ENCODE measurements at regions not wholly inside any gene's neighbourhood (a gene's known extent, or its start where the extent isn't known, plus 50 kb on each side); places are given as distances from the start of the nearest gene placed in this dataset.

GRCh38 chr3:31431321-31431720 lies 101.4 kb upstream of the STT3B start:
- DNase-seq, result no peak
- no peaks in the 10 kb centered on the region for H3K4me1 Mint-ChIP-seq (ENCODE audit: low read depth)
- ChIA-PET POLR2A (no interaction called here), CTCF (interaction anchor here (1.0 kb wide), 1 partner anchor 9 kb away, joined by 3 read pairs; no protein-coding TSS in a partner anchor)
- TF ChIP-seq CTCF (IDR thresholded peaks at IDR 0.05), result no peak
- H3K4me3 Mint-ChIP-seq, result no peak overlapping the region
- H3K27me3 Mint-ChIP-seq, result no peaks in the 10 kb centered on the region
- peaks cover 9% of the 10 kb centered on the region for H3K9me3 Mint-ChIP-seq
- intact Hi-C loops (cut with micrococcal nuclease), result no loop called here
- no peak overlapping the region for H3K27ac Mint-ChIP-seq
- H3K36me3 Mint-ChIP-seq (ENCODE audit: low read depth), result no peaks in the 10 kb centered on the region
- ATAC-seq, result no peak

GRCh38 chr3:31432897-31433678 lies 99.6 kb upstream of the STT3B start:
- DNase-seq, result no peak
- no peak for TF ChIP-seq CTCF (IDR thresholded peaks at IDR 0.05)
- Mint-ChIP-seq H3K36me3 (ENCODE audit: low read depth) (peaks cover 2% of the 10 kb centered on the region), H3K4me3 (no peak overlapping the region), H3K27ac (no peak overlapping the region), H3K9me3 (peaks cover 17% of the 10 kb centered on the region), H3K4me1 (ENCODE audit: low read depth) (no peaks in the 10 kb centered on the region), H3K27me3 (no peaks in the 10 kb centered on the region)
- POLR2A ChIA-PET, result no interaction called here
- no peak for ATAC-seq
- CTCF ChIA-PET, result no interaction called here
- intact Hi-C loops (cut with micrococcal nuclease), result no loop called here

- Mint-ChIP-seq H3K27ac (no peak overlapping the region), H3K27me3 (no peaks in the 10 kb centered on the region), H3K9me3 (peaks cover 16% of the 10 kb centered on the region), H3K36me3 (ENCODE audit: low read depth) (peaks cover 2% of the 10 kb centered on the region), H3K4me1 (ENCODE audit: low read depth) (no peaks in the 10 kb centered on the region), H3K4me3 (no peak overlapping the region)
- no peak for ATAC-seq
- POLR2A ChIA-PET, result no interaction called here
- intact Hi-C loops (cut with micrococcal nuclease), result no loop called here
- no peak for TF ChIP-seq CTCF (IDR thresholded peaks at IDR 0.05)
- no peak for DNase-seq
- CTCF ChIA-PET, result no interaction called here
Observed at GRCh38 chr3:31433679-31433992, 99.1 kb upstream of the STT3B start.

- Mint-ChIP-seq H3K36me3 (ENCODE audit: low read depth) (peaks cover 2% of the 10 kb centered on the region), H3K9me3 (peaks cover 16% of the 10 kb centered on the region), H3K27me3 (no peaks in the 10 kb centered on the region), H3K27ac (no peak overlapping the region), H3K4me1 (ENCODE audit: low read depth) (no peaks in the 10 kb centered on the region), H3K4me3 (no peak overlapping the region)
- CTCF ChIA-PET, result interaction anchor here (1.0 kb wide), 1 partner anchor 13 kb away, joined by 3 read pairs; no protein-coding TSS in a partner anchor
- TF ChIP-seq CTCF (IDR thresholded peaks at IDR 0.05), result no peak
- intact Hi-C loops (cut with micrococcal nuclease), result no loop called here
- POLR2A ChIA-PET, result no interaction called here
- ATAC-seq (no peak), DNase-seq (no peak)
Observed at GRCh38 chr3:31434819-31435218, 97.9 kb upstream of the STT3B start.

GRCh38 chr3:31436830-31437229 lies 95.9 kb upstream of the STT3B start:
- no peak for DNase-seq
- CTCF ChIA-PET, result no interaction called here

More at GRCh38 chr3:31436830-31437229, 95.9 kb upstream of the STT3B start:
- H3K36me3 Mint-ChIP-seq (ENCODE audit: low read depth), result peaks cover 2% of the 10 kb centered on the region
- POLR2A ChIA-PET, result no interaction called here
- no peak overlapping the region for H3K27ac Mint-ChIP-seq
- H3K4me3 Mint-ChIP-seq, result no peak overlapping the region
- no peak for ATAC-seq
- no peaks in the 10 kb centered on the region for H3K4me1 Mint-ChIP-seq (ENCODE audit: low read depth)
- no peaks in the 10 kb centered on the region for H3K27me3 Mint-ChIP-seq
- intact Hi-C loops (cut with micrococcal nuclease), result no loop called here
- TF ChIP-seq CTCF (IDR thresholded peaks at IDR 0.05), result no peak
- H3K9me3 Mint-ChIP-seq, result peaks cover 16% of the 10 kb centered on the region
